NB4 (cell line): ENCODE measurements at regions not wholly inside any gene's neighbourhood (a gene's known extent, or its start where the extent isn't known, plus 50 kb on each side); places are given as distances from the start of the nearest gene placed in this dataset.

ENCODE experiments used
- CTCF ChIP-seq: IDR thresholded peaks from one replicate; pipeline ENCODE4 v1.5.1; 2012; ENCODE audit warnings: low read depth, low read length
- POLR2A ChIP-seq: IDR thresholded peaks from 2 replicates; pipeline ENCODE4 v1.6.1; 2011; ENCODE audit warnings: mild to moderate bottlenecking; ENCODE audit not compliant: insufficient read length; ENCODE audit errors: extremely low read depth

GRCh38 chr12:75868501-75868900 is 163.1 kb downstream of the PHLDA1 start:
- TF ChIP-seq POLR2A (no peak), CTCF (no peak)
